Large intestine (tissue), 3 donors: ENCODE measurements at regions not wholly inside any gene's neighbourhood (a gene's known extent, or its start where the extent isn't known, plus 50 kb on each side); places are given as distances from the start of the nearest gene placed in this dataset.

Experiments
- DNase-seq, 2 donors: peaks; one replicate each; pipeline versions ENCODE4 v3.0.0 to v3.0.0-alpha.2; 2013
- H3K27ac ChIP-seq: one replicate; pipeline ENCODE4 v1.5.1; 2013; ENCODE audit warnings: low read length
- H3K27me3 ChIP-seq: 2 replicates; pipeline ENCODE4 v1.6.1; 2013; ENCODE audit warnings: low read length; ENCODE audit not compliant: control insufficient read depth, insufficient read depth
- H3K36me3 ChIP-seq: 2 replicates; pipeline ENCODE4 v1.6.1; 2013; ENCODE audit warnings: low read length; ENCODE audit not compliant: control insufficient read depth, insufficient read depth
- H3K4me1 ChIP-seq: one replicate; pipeline ENCODE4 v1.6.1; 2013; ENCODE audit warnings: low read length; ENCODE audit not compliant: control insufficient read depth, insufficient read depth
- H3K4me3 ChIP-seq: one replicate; pipeline ENCODE4 v1.5.1; 2013; ENCODE audit warnings: low read length
- H3K9me3 ChIP-seq: one replicate; pipeline ENCODE4 v1.6.1; 2013; ENCODE audit warnings: mild to moderate bottlenecking, low read depth, low read length, moderate library complexity; ENCODE audit not compliant: control insufficient read depth
- WGBS: methylation state at CpG from one replicate; pipeline ENCODE4 v1.1.5; 2013; ENCODE audit warnings: low lambda C conversion rate; ENCODE audit not compliant: insufficient coverage; 5-methylcytosine and 5-hydroxymethylcytosine counted together

DNA sequence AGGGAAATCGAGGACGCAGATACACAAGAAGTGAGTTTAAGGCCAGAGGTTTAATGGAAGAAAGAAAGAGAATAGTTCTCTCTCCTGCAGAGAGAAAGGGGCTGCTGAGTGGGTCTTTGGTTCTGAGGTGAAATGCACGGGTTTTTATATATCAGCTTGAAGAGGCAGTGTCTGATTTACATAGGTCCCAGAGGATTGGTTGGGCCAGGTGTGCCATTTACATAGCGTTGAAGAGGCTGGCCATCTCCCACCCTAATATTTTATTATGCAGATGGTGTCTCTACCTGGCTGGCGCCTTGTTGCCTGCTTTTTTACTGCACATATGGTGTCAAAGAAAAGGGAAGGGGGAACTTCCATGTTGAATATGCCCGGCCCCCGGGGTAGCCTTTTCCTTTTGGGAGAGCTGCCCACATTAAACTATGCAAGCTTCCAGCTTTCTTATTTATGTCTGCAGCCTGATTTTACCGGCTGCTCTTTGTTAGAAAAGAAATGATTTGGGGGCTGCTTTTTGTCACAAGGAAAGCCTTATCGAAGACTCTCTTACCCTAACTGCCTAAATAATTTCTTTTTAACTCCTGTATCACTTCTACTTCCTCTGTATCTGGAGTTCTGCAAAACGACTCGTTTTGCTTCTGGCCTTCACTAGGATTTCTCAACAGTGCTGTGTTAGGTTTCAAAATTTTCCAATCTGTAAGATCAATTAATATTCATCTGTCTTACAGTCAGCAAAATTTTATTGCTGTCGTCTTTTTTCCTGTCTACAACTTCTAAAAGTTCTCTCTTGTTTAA, 268.5 kb downstream of the B3GLCT start:
- no peaks in the 10 kb centered on the region for H3K36me3 ChIP-seq
- no peak overlapping the region for H3K4me3 ChIP-seq
- 70% methylated on average over 3 of the region's 12 CpGs for WGBS
- H3K27ac ChIP-seq = no peak overlapping the region
- no peaks in the 10 kb centered on the region for H3K9me3 ChIP-seq
- no peaks in the 10 kb centered on the region for H3K4me1 ChIP-seq
- DNase-seq = no peak
- H3K27me3 ChIP-seq = peaks cover 5% of the 10 kb centered on the region

DNA sequence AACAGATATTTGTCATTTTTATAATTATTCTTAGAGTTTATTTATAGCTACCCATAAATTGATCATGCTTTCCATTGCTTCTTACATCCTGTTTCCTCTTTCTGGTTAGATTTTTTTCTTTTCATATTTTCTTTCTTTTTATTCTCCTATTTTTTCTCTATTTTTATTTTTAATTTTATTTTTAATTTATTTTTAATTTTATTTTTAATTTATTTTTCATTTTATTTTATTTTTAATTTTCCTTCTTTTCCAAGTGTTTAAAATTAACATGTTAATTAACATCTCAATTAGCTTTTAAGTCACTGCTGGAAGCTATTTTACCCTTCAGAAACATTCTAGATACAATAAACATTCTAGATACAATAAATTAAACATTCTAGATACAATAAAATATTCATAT, 269.6 kb downstream of the B3GLCT start:
- Histone ChIP-seq H3K9me3 (no peaks in the 10 kb centered on the region), H3K4me3 (no peak overlapping the region), H3K27me3 (peaks cover 9% of the 10 kb centered on the region), H3K27ac (no peak overlapping the region), H3K4me1 (no peaks in the 10 kb centered on the region), H3K36me3 (no peaks in the 10 kb centered on the region)
- no peak for DNase-seq

DNA sequence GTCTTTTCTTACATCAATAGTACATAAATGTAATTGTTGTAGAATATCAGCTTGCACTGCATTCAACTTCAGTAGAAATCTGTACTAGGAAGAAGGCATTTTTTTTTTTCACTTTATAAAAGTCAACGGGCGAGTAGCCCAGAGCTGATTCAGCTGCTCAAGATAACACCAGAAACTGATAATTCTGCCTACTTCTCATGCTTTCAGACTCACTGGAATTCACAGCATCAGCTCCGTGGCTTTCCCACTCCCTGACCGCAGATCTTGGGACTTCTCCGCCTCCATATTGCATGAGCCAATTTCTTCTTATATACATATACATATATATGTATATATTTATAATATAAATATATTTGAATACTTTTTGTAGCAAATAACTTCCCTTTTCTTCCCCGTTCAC, 263.1 kb upstream of the RXFP2 start:
- no peaks in the 10 kb centered on the region for H3K4me1 ChIP-seq
- no peak for DNase-seq
- peaks cover 4% of the 10 kb centered on the region for H3K27me3 ChIP-seq
- 48% methylated on average over 3 of the region's 6 CpGs for WGBS
- no peaks in the 10 kb centered on the region for H3K36me3 ChIP-seq
- no peak overlapping the region for H3K27ac ChIP-seq
- H3K9me3 ChIP-seq = no peaks in the 10 kb centered on the region
- no peak overlapping the region for H3K4me3 ChIP-seq

DNA sequence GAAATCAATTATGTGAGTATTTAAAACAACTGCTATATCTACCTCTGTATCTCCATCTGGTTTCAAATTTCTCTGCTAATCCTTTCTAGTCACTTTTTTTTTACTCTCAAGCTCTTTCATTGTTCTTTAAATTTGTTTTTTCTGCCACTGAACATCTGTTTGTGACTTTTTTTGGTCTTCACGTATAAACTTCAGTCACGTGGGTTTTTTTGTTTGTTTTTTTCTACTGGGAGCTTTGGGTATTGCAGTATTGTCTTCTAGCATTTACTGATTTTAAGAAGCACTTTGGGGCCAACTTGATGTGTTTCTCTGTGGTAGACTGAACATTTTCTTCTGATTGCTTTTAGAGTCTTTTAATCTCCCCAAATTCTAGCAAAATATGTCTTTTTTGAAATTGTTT, 262.6 kb upstream of the RXFP2 start:
- Histone ChIP-seq H3K9me3 (no peaks in the 10 kb centered on the region), H3K27me3 (peaks cover 4% of the 10 kb centered on the region), H3K4me3 (no peak overlapping the region), H3K36me3 (no peaks in the 10 kb centered on the region), H3K27ac (no peak overlapping the region), H3K4me1 (no peaks in the 10 kb centered on the region)
- no peak for DNase-seq
- WGBS = 10% methylated on average over 2 of the region's 2 CpGs

DNA sequence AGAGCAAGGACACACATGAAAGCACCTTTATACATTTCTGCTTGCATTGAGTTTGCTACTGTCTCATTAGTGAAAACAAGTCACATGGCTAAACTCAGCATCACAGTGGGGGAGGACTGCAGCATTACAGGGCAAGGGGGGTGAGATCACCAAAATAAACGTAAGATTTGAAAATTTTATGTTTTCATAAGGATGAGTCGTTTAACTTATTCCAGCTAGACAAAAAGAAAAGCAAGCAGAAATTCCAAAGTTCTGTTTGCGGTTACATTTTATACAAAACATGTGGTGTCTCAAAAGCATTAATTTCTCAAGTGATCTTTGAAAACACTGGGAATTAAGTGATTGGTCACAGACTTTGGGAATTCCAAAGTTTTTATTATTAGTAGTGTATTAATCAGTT, 261.4 kb upstream of the RXFP2 start:
- Histone ChIP-seq H3K4me3 (no peak overlapping the region), H3K36me3 (no peaks in the 10 kb centered on the region), H3K27me3 (peaks cover 4% of the 10 kb centered on the region), H3K9me3 (no peaks in the 10 kb centered on the region), H3K4me1 (no peaks in the 10 kb centered on the region), H3K27ac (no peak overlapping the region)
- no peak for DNase-seq
- 100% methylated on average over 2 of the region's 3 CpGs for WGBS

DNA sequence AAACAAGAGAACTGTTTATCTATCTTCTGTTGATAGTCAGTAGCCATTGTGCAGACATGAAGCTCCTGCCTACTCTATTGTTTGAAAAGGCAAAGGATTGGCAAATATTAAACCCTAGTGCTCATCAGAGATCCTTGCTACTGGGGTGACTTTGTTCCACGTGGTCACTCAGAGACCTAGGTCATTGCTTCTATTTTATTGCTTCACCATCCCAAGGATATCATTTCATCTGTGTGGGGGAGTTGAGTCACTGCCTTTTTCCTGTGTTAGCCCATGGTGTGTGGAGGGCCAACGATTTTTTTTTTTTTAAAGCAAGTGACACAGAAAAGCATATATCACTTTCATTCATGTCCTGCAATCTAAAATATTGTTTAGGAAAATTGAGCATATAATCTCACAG, 254.1 kb upstream of the RXFP2 start:
- no peaks in the 10 kb centered on the region for H3K27me3 ChIP-seq
- H3K4me3 ChIP-seq = no peak overlapping the region
- H3K9me3 ChIP-seq = no peaks in the 10 kb centered on the region
- H3K27ac ChIP-seq = no peak overlapping the region
- H3K4me1 ChIP-seq = peaks cover 8% of the 10 kb centered on the region
- WGBS = 11% methylated on average over 1 of the region's 2 CpGs
- no peaks in the 10 kb centered on the region for H3K36me3 ChIP-seq
- DNase-seq = peak in 1 of 2 donors; percentile 36

DNA sequence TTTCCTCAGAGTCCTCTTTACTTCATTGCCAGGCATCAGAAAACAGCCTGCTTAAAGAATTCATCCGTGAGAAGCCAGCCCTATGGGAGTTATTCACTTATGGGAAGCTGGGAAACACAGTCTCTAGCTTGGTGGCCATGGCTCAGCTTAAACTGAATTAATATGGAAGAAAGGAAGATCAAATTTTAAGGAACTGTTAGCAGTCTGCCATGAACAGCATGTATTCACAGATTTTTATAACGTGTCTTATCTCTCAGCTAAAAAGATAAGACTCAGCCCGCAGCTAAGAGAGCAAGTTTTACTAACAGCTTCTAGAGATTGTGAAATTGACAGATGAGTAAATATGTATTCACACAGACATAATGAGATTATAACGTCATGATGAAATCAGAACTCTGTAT, 253.7 kb upstream of the RXFP2 start:
- peak; percentile 31 to 64 for DNase-seq
- H3K4me1 ChIP-seq = peaks cover 8% of the 10 kb centered on the region
- H3K9me3 ChIP-seq = no peaks in the 10 kb centered on the region
- no peaks in the 10 kb centered on the region for H3K27me3 ChIP-seq
- H3K36me3 ChIP-seq = no peaks in the 10 kb centered on the region
- WGBS = no CpG with 5 or more reads among the region's 4 CpGs
- H3K27ac ChIP-seq = peak overlapping the region; percentile 4
- no peak overlapping the region for H3K4me3 ChIP-seq

DNA sequence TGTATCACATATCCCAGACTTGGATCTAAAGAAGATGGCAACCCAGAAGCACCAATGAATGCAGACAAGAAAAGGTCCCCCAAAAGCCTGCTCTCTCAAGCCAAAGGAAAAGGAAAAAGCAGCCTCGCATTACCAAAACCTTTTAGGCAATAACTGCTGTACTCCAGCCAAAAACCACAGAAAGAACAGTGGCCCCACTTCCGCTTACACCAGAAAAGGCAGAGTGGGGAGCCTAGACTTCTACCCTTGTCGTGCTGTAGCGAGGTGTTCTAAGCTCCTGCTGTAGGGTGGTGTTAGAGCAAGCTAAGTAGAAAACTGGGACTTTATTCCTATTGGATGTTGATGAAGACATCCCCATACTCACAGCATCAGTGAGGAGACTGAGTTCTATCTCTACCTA, 244.0 kb upstream of the RXFP2 start:
- Histone ChIP-seq H3K27ac (no peak overlapping the region), H3K36me3 (no peaks in the 10 kb centered on the region), H3K27me3 (no peaks in the 10 kb centered on the region), H3K4me3 (no peak overlapping the region), H3K4me1 (no peaks in the 10 kb centered on the region), H3K9me3 (peaks cover 4% of the 10 kb centered on the region)
- 93% methylated on average over 3 of the region's 4 CpGs for WGBS
- no peak for DNase-seq

DNA sequence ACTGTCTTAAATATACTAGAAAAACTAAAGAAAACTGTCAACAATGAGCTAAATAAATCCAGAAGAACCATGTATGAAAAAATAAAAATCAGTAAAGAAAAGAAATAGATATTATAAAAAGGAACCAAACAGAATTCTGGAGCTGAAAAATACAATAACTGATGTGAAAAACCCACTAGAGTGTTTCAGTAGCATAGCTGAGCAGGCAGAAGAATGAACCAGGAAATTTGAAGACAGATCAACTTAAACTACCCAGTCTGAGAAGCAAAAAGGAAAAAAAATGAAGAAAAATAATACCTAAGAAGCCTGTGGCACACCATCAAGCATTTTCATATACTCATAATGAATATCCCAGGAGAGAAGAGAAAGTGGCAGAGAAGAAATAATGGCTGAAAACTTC, 240.1 kb upstream of the RXFP2 start:
- Histone ChIP-seq H3K4me1 (no peaks in the 10 kb centered on the region), H3K9me3 (peaks cover 10% of the 10 kb centered on the region), H3K27me3 (no peaks in the 10 kb centered on the region), H3K4me3 (no peak overlapping the region), H3K27ac (no peak overlapping the region), H3K36me3 (no peaks in the 10 kb centered on the region)
- DNase-seq = no peak

DNA sequence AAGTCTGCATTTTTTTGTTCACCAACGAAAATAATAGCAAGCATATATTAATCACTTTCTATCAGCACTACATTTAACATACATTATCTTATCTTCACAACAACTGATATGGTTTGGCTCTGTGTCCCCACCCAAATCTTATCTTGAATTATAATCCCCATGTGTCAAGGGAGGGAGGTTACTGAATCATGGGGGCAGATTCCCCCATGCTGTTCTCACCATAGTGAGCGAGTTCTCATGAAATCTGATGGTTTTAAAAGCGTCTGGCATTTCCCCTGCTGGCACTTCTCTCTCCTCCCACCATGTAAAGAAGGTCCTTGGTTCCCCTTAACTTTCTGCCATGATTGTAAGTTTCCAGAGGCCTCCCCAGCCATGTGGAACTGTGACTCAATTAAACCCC, 235.7 kb upstream of the RXFP2 start:
- no peaks in the 10 kb centered on the region for H3K36me3 ChIP-seq
- H3K9me3 ChIP-seq = peaks cover 10% of the 10 kb centered on the region
- H3K4me3 ChIP-seq = no peak overlapping the region
- DNase-seq = no peak
- no CpG with 5 or more reads among the region's 3 CpGs for WGBS
- no peaks in the 10 kb centered on the region for H3K27me3 ChIP-seq
- no peak overlapping the region for H3K27ac ChIP-seq
- no peaks in the 10 kb centered on the region for H3K4me1 ChIP-seq

DNA sequence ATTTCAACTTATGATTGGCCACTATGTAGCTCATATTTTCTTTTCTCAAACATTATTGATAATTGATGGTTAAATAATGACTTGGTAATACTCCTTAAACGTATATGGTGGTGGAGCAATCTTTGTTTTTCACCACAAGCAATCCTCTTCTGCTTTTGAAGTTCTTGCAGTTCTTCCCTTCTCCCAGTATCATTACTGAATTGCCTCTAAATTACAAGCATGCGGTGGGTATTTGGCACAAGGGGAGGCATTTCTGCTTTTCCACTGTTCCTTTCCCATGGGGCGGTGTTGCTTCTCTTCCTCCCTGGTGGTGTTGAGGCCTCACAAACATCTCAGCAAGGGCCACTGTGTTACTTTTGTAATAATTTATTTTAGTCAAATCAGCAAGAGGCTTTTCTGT, 234.4 kb upstream of the RXFP2 start:
- H3K27me3 ChIP-seq = no peaks in the 10 kb centered on the region
- H3K4me3 ChIP-seq = no peak overlapping the region
- H3K4me1 ChIP-seq = no peaks in the 10 kb centered on the region
- DNase-seq = no peak
- H3K9me3 ChIP-seq = peaks cover 6% of the 10 kb centered on the region
- no CpG with 5 or more reads among the region's 3 CpGs for WGBS
- H3K36me3 ChIP-seq = no peaks in the 10 kb centered on the region
- no peak overlapping the region for H3K27ac ChIP-seq
